AG08395 (cell line): ENCODE measurements at regions not wholly inside any gene's neighbourhood (a gene's known extent, or its start where the extent isn't known, plus 50 kb on each side); places are given as distances from the start of the nearest gene placed in this dataset.
"Not testable (repeated sequence)": the region's sequence is repeated elsewhere in the genome, so short reads cannot be mapped to it uniquely, and the experiment has no call there.

Source experiments
- DNase-seq: peaks from one replicate; pipeline ENCODE4 v3.0.0; 2012; ENCODE audit warnings: mixed read lengths, low spot score

DNA sequence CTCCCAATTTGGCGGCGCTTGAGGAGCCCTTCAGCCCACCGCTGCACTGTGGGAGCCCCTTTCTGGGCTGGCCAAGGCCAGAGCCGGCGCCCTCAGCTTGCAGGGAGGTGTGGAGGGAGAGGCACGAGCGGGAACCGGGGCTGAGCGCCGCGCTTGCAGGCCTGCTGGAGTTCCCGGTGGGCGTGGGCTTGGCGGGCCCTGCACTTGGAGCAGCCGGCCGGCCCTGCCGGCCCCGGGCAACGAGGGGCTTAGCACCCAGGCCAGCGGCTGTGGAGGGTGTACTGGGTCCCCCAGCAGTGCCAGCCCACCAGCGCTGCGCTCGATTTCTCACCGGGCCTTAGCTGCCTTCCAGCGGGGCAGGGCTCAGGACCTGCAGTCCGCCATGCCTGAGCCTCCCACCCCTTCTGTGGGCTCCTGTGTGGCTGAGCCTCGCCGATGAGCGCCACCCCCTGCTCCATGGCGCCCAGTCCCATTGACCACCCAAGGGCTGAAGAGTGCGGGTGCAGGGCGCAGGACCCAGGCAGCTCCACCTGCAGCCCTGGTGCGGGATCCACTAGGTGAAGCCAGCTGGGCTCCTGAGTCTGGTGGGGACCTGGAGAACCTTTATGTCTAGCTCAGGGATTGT lies 815.4 kb upstream of the B3GALT2 start:
- not testable (repeated sequence) for DNase-seq

DNA sequence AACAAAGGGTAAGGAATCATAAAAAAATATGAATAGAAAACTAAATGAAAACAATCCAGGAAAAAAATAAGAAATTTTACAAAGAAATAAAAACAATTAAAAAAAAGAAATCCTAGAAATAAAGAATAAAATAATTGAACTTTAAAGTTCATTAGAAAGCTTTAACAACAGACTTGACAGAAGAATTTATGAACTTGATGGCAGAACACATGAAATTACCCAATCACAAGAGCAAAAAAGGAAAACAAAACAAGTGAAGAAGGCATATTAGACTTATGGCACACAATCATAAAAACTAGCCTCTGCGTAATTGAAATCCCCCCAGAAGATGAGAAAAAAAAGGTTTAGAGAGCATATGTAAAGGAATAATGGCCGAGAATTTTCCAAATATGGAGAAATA lies 802.5 kb upstream of the B3GALT2 start:
- no peak for DNase-seq

DNA sequence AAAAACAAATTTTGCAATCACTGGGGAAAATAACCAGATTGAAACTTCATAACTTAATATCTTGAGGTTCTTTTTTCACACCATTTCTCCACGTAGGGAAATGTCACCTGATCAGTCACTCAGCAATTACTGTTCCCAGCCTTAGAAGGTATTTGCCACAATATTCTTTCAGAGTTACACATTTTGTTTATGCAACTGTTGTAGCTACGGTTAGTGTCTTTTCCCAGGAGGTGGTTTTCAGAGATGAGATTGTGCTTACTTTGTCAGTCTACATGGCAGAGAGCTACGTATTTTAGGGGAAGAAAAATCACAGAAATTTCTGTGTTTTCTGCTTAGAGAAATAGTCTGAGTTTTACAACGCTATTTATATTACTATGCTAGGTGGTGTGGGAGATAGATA lies 792.8 kb upstream of the B3GALT2 start:
- no peak for DNase-seq

DNA sequence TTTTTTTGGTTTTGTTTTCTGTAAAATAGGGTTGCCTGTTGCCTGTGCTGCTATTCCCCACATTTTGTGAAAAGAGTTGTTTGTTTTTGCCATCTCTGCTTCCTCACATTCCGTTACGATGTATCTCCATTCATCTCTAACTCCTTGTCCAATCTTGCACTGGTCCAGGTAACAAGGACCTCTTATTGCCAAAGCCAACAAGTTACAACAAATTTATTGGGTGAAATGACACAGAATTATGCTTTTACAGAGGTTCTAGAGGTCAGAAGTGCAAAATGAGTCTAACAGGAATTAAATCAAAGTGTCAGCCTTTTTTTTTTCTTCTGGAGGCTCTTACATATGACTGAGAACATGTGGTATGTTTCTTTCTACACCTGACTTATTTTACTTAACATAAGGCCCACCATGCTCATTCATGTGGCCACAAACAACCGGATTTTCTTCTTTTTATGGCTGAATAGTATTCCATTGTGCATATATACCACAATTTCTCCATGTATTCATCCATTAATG lies 787.9 kb upstream of the B3GALT2 start:
- DNase-seq, result no peak

DNA sequence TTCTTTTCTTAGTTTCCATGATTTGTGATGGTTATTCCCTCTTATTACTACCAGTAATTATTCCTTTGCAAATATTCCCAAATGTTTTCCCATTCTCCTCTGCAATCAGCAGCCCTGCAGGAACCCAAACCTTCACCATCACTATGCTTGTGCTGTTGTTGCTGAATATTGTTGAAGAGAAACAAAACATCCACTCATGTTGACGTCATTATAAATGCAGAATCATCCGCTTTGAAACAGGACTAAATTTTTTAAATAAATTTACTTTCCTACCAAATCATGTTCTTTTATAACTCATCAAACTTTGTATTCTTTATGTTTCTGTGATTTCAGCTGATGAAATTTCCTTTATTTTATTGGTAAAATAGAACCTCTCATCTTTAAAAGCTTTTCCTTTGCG lies 787.0 kb upstream of the B3GALT2 start:
- DNase-seq, result no peak

DNA sequence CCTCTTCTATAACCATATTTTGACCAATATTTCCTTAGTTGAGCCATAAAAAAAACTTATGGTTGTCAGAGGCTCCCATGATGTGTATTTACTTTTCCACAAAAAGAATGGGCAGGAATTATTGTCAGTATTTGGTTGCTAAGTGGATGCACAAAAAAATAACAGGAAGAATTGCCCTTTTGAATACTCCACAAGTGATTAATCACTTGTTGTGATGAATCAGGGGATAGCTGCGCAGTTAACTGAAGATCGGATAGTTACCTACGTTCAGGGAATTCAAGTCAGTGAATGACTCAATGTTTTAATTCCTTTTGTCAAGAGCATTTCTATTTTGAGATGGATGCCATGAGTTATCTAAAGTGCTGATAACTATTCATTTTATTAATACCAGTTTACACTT lies 785.2 kb upstream of the B3GALT2 start:
- DNase-seq, result no peak

DNA sequence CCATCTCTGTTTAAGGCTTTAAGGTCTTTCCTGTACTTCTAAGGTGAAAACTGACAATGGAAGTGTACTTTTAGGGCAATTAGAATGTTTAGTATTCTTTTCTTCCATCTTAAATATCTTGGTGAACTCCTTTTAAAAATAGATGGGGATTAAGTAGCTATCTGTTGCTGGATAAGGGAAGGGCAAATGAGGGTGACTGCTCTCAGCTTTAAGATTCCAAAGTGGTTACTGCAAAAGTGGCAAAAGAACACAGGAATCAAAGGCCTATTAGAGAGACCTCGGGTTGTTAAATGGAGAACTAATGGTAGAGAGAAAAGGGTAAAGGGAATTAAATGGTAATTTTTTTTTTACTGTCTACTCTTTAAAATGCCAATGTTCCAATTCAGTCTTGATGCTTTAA lies 774.1 kb upstream of the B3GALT2 start:
- no peak for DNase-seq

DNA sequence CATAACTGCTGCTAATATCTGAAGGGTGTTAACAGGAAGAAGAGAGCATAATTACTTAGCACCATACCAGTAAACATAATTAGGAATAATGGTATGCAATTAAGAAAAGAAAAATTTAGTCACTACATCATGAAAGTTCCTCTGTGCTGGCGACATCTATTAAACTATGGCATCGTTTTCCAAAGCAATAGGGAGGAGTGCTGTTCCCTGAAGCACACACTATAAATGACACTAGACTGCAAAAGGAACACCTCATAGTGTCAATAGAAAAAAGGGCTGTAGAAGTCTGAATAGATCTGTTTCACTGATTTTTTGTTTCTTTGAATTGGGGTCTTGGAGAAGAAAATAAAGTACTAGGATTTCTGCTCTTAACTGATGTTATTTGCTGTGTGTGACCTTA lies 773.6 kb upstream of the B3GALT2 start:
- no peak for DNase-seq

DNA sequence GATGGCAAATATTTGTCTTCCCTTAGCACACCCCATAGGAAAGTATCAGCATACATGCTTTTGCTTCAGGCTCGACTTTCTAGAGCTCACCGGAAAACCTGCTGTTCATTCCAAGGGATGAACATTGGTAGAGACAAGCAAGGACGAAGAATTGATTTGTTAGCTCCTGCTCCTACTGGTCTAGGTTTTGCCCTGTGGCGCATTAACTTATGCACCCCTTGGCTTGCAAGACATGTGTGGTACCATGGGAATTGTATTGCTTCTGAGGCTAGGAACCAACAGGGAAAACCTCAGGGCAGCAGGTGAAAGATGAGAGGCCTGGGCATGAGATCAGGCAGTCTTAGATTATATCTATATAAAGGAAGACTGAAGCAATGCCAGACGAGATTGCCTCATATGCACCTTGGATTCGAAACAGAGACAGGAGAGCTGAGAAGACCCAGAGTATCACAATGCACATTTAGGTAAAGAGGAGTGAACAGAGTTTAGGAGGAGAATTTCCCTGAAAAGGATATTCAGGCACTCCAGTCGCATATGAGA lies 771.2 kb upstream of the B3GALT2 start:
- no peak for DNase-seq

DNA sequence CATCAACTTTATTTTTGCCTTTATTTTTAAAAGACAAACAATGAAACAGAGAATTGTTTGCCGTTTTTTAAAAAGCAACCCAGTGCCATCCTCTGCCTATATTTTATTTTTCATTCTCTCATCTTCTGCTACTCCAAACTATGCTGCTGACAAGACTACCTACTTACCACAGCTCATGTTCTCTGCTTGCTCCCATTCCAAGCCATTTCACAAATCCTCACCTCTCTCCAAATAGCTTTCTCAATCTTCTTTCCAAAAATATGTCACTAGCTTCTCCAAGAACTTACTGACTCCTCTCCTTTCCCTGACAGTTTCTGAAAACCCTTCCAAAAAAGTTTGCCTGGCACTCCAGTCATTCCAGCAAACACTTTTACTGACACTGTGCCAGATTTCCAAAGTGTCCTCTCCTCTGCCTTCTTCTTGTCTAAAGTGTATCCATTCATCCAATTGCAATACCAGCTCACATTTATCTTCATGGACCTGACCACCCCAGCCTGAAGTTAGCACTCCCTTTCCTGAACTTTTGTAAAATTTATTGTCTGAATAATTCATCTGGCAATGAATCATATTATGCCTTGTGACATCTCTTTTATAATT lies 766.5 kb upstream of the B3GALT2 start:
- no peak for DNase-seq

DNA sequence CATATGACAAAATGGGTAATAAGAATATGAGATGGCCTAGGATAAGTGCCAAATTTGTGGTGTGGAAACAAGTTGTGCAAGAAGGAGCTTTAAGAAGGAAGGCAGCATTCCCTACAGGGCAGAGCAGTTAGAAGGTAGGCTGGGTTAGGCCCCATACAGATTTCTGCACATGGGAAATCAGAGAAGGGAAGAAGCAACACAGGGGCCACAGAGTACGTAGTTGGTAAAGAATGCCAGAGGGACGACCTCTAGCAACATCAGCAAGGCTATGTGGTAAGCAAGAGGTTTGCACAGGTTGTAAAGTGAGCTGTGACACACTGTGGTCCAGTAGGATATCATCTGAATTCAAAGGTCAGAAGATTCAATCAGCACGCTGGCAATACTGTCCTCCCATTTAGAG lies 765.6 kb upstream of the B3GALT2 start:
- DNase-seq, result no peak

DNA sequence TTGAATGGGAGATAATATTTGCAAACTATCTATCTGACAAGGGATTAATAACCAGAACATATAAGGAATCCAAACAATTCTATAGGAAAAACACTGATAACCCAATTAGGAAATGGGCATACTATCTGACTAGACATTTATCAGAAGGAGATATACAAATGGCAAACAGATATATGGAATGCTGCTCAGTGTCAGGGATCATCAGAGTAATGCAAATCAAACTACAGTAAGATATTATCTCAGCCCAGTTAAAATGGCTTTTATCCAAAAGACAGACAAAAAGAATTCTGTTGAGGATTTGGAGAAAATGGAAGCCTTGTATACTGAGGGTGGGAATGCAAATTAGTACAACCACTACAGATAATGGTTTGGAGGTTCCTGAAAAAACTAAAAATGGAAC lies 758.0 kb upstream of the B3GALT2 start:
- no peak for DNase-seq

DNA sequence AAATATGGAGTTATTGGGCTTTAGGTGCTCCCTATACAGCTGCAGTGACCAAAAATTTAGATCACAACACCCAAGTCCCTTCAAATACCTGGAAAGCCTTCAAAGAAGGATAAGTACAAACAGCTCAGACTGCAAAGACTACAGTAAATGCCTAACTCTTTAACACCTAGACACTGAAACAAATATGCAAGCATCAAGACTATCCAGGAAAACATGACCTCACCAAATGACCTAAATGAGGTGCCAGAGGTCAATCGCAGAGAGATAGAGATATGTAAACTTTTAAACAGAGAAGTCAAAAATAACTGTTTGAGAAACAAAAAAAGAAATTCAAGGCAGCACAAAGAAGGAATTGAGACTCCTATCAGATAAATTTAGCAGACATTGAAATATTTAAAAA lies 753.8 kb upstream of the B3GALT2 start:
- no peak for DNase-seq

DNA sequence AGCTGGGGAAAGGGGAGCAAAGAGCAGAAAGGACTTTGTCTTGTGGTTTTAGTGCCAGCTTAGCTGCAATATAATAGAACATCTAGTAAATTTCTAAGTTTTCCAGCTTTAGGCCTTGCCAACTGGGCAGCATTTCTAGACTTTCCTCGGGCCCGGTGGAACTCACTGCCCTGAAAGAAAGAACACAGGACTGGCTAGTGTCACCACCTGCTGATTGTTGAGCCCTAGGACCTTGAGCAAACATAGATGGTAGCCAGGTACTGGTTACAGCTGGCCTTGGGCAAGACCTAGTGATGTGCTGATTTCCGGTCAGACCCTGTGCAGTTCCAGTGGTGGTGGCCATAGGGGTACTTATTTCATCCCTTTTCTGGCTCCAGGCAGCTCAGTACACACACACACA lies 753.2 kb upstream of the B3GALT2 start:
- no peak for DNase-seq

DNA sequence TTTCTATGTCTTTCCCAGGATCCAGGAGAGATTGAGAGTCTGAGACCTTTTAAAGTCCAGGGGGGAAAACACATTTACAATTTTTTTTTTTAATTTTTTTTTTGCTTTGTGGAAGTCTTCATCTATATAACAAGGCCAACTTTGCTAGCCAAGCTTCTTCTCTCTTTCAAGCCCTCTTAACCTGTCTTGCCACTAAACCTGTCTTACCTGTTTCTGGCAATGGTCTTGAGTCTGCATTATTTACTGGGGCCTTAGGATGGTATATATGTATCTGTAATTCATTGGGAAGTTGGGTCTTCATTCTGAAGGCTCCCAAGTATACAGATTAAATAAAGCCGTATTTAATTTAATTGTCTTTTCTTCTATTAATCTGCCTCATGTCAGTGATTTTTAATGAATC lies 750.9 kb upstream of the B3GALT2 start:
- DNase-seq, result no peak

DNA sequence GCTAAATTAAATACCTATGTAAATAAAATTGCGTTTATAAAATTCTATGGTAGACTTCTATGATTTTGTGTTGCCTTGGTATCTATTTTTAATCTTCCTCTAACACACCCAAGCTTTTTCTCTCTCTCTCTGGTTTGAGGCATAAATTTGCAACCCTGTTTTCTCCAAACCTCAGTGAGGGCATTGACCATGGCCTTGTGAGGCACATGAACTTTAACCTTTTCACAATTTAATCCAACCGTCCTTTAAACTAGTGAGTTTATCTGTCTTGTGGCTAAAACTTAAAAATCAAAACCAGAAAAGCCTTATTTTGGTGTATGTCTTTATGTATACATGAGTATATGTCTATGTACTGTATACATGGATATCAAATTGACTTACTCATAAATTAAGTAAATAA lies 746.6 kb upstream of the B3GALT2 start:
- DNase-seq, result no peak

DNA sequence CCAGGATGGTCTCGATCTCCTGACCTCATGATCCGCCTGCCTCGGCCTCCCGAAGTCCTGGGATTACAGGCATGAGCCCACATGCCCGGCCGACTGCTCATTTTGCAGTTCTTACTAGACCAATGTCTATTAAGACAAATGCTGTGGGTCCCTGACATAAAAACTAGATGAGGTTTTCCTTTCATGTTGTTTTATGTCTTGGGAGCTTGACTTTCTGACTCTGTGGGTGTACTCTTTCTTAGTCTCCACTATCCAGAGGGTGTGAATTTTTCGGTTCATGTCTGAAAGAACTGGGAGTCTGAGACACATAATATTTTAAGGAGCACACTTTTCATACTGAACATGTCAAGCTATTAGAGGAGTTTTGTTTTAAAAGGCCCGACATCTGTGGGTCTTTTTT lies 744.9 kb upstream of the B3GALT2 start:
- DNase-seq, result no peak

DNA sequence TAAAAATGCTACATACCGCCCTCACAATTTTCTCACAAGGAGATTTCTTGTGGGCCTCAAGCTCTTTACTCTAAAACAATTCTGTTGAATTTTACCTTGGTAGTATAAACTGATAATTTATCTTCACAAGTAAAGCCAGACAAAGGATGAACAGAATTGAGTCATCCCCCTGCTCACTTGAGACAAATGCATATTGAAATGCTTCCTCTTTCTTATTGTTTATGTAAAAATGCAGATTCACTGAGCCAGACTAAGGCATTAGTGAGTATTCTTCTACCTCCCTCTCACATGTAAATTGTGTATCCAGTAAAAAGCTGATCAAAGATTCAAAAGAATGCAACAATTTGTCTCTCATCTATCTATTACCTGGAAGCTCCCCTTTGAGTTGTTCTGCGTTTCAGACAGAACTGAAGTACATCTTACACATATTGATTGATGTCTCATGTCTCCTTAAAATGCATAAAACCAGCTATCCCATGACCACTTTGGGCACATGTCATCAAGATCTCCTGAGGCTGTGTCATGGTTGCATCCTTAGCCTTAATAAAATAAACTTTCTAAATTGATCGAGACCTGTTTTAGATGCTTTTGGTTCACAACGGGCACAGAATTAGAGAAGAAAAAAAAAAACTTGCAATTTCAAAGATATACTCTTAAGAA lies 743.1 kb upstream of the B3GALT2 start:
- no peak for DNase-seq

DNA sequence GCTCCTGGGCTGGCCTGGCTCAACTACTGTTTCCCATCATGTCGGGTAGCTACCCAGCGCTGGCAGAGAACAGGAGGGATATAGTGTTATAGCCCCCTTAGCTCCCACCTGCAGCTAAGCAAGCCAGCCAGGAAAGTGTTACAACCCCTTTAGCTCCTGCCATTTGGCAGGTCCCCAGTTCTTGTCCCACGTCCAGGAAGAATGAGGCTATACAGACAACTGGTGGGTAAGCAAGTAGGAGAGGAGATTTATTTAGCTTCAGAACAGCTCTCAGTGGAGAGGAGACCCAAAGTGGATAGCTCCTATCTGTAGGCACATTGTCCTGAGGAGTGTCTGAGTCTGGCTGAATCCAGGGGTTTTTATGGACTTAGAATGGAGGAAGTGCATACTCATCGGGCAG lies 741.1 kb upstream of the B3GALT2 start:
- DNase-seq, result no peak

DNA sequence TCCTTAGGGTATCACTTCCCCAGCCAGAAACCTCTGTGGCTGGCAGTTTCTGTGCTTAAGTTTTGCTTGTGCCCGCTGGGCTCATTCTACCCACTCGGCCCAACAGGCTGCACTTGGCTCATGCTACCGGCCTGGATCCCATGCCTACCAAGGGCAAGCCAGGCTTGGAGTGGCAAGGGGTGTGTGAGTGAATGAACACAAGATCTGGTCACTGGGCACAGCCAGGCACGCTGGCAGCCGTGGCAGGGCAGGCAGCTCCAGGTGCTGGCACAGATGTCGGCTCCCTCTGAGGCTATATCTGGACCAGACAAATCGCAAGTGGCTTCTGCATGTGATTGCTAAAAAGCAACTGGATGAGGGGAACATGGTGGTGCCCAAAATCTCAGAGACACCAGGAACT lies 740.5 kb upstream of the B3GALT2 start:
- DNase-seq, result no peak

DNA sequence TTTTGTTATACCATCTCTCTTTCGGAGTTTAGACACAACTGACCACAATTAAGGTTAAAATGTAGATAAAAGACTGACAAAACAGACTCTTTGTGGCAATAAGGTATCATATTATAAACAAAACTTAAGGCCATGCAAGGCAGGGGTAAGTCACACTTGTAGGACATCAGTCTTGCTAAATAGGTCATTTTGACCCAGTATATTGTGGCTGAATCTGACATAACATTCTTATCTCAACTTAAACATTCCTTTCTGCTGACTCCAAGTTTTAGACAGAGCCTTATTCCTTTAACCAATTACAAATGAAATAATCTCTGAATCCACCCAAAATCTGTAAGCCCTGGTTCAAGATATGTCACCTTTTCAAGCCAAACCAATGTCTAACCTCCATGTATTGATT lies 733.4 kb upstream of the B3GALT2 start:
- no peak for DNase-seq

DNA sequence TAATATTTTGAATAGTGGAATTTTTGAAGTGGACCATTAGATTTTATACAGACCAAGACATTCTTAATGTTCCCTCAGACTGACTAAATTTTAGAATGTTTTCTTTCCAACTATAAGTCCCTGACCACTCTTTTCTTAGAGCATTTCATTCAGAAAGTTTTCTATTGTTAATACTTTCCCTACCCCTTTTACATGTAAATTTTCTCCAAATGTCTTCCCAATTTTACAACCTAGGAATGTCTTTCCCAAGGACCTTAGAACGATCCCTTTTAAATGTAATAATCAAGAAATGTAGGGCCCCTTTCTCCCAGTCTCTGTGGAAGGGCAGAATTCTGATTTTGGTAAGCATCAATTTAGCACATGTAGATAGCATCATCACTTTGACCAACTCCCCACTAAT lies 730.0 kb upstream of the B3GALT2 start:
- no peak for DNase-seq

DNA sequence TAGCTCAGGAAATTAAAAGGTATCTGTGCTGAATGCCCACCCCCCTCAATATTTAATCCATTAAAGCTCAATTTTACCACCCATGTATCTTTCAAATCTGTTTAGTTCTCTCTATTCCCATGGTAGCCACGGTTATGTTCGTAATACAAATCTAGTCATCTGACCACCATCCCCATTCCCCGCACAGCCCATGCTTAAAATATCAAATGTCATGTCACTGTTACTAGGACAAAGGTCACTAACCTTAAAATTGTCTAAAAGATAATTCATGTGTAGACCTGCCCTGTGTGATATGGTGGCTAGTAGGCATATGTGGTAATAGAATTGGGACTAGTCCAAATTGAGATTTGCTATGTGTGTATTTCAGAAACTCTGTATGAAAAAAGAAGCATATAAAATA lies 728.5 kb upstream of the B3GALT2 start:
- no peak for DNase-seq
